ENCODE measurements at regions not wholly inside any gene's neighbourhood (a gene's known extent, or its start where the extent isn't known, plus 50 kb on each side); places are given as distances from the start of the nearest gene placed in this dataset.

DNA sequence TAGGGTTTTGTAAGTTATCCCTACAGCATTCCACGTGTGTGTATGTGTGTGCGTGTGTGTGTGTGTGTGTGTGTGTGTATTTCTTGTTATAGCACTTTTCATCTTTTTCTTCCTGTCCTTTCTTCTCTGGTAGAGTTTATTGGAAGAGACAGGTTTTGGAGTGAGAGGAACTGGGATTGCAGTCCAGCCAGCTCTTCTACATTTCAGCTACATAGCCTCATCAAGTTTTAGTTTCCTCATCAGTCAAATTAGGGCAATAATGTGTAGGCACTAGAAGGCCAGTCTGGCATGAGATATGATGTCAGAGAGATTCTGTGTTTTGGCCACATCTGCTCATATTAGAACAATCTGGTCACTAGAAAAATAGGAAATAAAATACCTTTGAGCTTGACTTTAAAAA is 1283.5 kb upstream of the TENM4 start:
- no peaks in the 10 kb centered on the region for H4K20me1 ChIP-seq (ENCODE audit: insufficient read depth, low read length)

More for the DNA sequence above, 1283.5 kb upstream of the TENM4 start:
- no peak overlapping the region for H2AK9ac ChIP-seq (replicated peaks; ENCODE audit: low read depth, low read length, poor library complexity)
- H3K14ac ChIP-seq (replicated peaks; ENCODE audit: low read depth, low read length), result no peak overlapping the region
- no peak overlapping the region for H4K5ac ChIP-seq (ENCODE audit: low read depth, low read length)
- H2BK120ac ChIP-seq (ENCODE audit: low read depth, low read length), result no peak overlapping the region
- BruUV-seq (replicated peaks), result no TSS peak
- H3K4me1 ChIP-seq (ENCODE audit: control insufficient read depth, insufficient read depth, low read length), result no peaks in the 10 kb centered on the region
- CTCF ChIA-PET, result no interaction called here
- H4K91ac ChIP-seq (ENCODE audit: insufficient read depth, low read depth, low read length), result no peak overlapping the region
- no peak overlapping the region for H3K4ac ChIP-seq (ENCODE audit: low read depth, low read length)
- ATAC-seq (ENCODE audit: low read depth) (no peak), DNase-seq (no peak)
- H3K27ac ChIP-seq (ENCODE audit: insufficient read depth, low read length), result no peak overlapping the region
- H2AFZ ChIP-seq (replicated peaks; ENCODE audit: low read length, poor library complexity), result no peak overlapping the region
- no CpG with 5 or more reads among the region's 2 CpGs for WGBS, 2 experiments (ENCODE audit: extremely low coverage in 2 of 2, insufficient read length in 1 of 2)
- no peak overlapping the region for H3K18ac ChIP-seq (ENCODE audit: low read depth, low read length)
- no peak overlapping the region for H3K4me3 ChIP-seq (ENCODE audit: insufficient read depth, low read depth, low read length)
- H3K23ac ChIP-seq (ENCODE audit: low read depth, low read length), result no peak overlapping the region
- H3K9me3 ChIP-seq (ENCODE audit: control insufficient read depth, insufficient read depth, low read length), result no peaks in the 10 kb centered on the region
- H4K8ac ChIP-seq (ENCODE audit: low read depth in 2 of 2, low read length in 2 of 2), result no peak overlapping the region
- H3K9ac ChIP-seq (ENCODE audit: low read depth, low read length), result no peak overlapping the region
- in situ Hi-C loops (cut with MboI; ENCODE audit: low sequenced_read_pairs), result no loop called here
- H3K4me2 ChIP-seq (ENCODE audit: low read depth, low read length), result no peak overlapping the region
- H2BK20ac ChIP-seq (ENCODE audit: low read depth, low read length), result no peak overlapping the region
- no peaks in the 10 kb centered on the region for H3K27me3 ChIP-seq (ENCODE audit: control insufficient read depth, insufficient read depth, low read length)
- no peaks in the 10 kb centered on the region for H3K79me1 ChIP-seq (ENCODE audit: low read depth in 1 of 2, low read length in 2 of 2)
- TF ChIP-seq CHD1 (IDR thresholded peaks at IDR 0.05; ENCODE audit: low read depth, low read length) (no peak), MXI1 (IDR thresholded peaks at IDR 0.05; ENCODE audit: borderline replicate concordance, low read depth, low read length) (no peak), BHLHE40 (IDR thresholded peaks at IDR 0.05; ENCODE audit: low read depth, low read length) (no peak), POLR2A (IDR thresholded peaks at IDR 0.05; ENCODE audit: low read depth, low read length) (no peak), CEBPB (IDR thresholded peaks at IDR 0.05; ENCODE audit: low read depth, low read length) (no peak), MAZ (IDR thresholded peaks at IDR 0.05; ENCODE audit: borderline replicate concordance, low read depth, low read length) (no peak), SMC3 (IDR thresholded peaks at IDR 0.05; ENCODE audit: low read depth, low read length) (no peak), RCOR1 (IDR thresholded peaks at IDR 0.05; ENCODE audit: insufficient replicate concordance, low read length) (no peak), FOS (IDR thresholded peaks at IDR 0.05; ENCODE audit: low read depth, low read length) (no peak)
- TF ChIP-seq, protein P1, sequence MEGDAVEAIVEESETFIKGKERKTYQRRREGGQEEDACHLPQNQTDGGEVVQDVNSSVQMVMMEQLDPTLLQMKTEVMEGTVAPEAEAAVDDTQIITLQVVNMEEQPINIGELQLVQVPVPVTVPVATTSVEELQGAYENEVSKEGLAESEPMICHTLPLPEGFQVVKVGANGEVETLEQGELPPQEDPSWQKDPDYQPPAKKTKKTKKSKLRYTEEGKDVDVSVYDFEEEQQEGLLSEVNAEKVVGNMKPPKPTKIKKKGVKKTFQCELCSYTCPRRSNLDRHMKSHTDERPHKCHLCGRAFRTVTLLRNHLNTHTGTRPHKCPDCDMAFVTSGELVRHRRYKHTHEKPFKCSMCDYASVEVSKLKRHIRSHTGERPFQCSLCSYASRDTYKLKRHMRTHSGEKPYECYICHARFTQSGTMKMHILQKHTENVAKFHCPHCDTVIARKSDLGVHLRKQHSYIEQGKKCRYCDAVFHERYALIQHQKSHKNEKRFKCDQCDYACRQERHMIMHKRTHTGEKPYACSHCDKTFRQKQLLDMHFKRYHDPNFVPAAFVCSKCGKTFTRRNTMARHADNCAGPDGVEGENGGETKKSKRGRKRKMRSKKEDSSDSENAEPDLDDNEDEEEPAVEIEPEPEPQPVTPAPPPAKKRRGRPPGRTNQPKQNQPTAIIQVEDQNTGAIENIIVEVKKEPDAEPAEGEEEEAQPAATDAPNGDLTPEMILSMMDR (conservative IDR thresholded peaks at IDR 0.05; ENCODE audit: low read depth, low read length), result no peak
- TF ChIP-seq, protein P2, sequence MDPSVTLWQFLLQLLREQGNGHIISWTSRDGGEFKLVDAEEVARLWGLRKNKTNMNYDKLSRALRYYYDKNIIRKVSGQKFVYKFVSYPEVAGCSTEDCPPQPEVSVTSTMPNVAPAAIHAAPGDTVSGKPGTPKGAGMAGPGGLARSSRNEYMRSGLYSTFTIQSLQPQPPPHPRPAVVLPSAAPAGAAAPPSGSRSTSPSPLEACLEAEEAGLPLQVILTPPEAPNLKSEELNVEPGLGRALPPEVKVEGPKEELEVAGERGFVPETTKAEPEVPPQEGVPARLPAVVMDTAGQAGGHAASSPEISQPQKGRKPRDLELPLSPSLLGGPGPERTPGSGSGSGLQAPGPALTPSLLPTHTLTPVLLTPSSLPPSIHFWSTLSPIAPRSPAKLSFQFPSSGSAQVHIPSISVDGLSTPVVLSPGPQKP (IDR thresholded peaks at IDR 0.05; ENCODE audit: borderline replicate concordance, low read depth, low read length), result no peak
- dilution Hi-C loops (cut with HindIII; ENCODE audit: low sequenced_read_pairs, unreplicated experiment), result no loop called here
- H3K56ac ChIP-seq (ENCODE audit: extremely low read depth, insufficient read depth, low read length), result no peak overlapping the region
- H3K36me3 ChIP-seq (ENCODE audit: control insufficient read depth, insufficient read depth, low read length), result no peaks in the 10 kb centered on the region
- H2BK5ac ChIP-seq (ENCODE audit: low read depth, low read length, poor library complexity, severe bottlenecking), result no peak overlapping the region
- no peak overlapping the region for H2BK15ac ChIP-seq (ENCODE audit: low read depth, low read length)
- intact Hi-C loops (cut with micrococcal nuclease), result no loop called here
- no peaks in the 10 kb centered on the region for H3K9me1 ChIP-seq (ENCODE audit: insufficient read depth, low read length)
- H2AK5ac ChIP-seq (ENCODE audit: low read depth, low read length), result no peak overlapping the region
- POLR2A ChIA-PET (ENCODE audit: unreplicated experiment), result no interaction called here
